Keratinocyte (primary cell): ENCODE measurements at regions not wholly inside any gene's neighbourhood (a gene's known extent, or its start where the extent isn't known, plus 50 kb on each side); places are given as distances from the start of the nearest gene placed in this dataset.

Experiments
- EZH2 ChIP-seq: IDR thresholded peaks from one replicate; pipeline ENCODE4 v1.6.1; 2012; ENCODE audit warnings: inconsistent platforms, mild to moderate bottlenecking, low read length, moderate library complexity
- TF ChIP-seq, protein P1 (sequence below), 3 experiments: IDR thresholded peaks in 1 of 3; conservative IDR thresholded peaks in 1 of 3; optimal IDR thresholded peaks in 1 of 3; 2 replicates in 2 of 3; 3 replicates in 1 of 3; pipeline versions ENCODE3 to v1.5.1; 2011; ENCODE audit warnings: low read length in 3 of 3, mild to moderate bottlenecking in 3 of 3, moderate library complexity in 2 of 3, control low read depth in 1 of 3, inconsistent platforms in 1 of 3; ENCODE audit not compliant: insufficient read depth in 2 of 3; ENCODE audit errors: extremely low read depth in 1 of 3

- TF ChIP-seq EZH2, result no peak
- TF ChIP-seq, protein P1, sequence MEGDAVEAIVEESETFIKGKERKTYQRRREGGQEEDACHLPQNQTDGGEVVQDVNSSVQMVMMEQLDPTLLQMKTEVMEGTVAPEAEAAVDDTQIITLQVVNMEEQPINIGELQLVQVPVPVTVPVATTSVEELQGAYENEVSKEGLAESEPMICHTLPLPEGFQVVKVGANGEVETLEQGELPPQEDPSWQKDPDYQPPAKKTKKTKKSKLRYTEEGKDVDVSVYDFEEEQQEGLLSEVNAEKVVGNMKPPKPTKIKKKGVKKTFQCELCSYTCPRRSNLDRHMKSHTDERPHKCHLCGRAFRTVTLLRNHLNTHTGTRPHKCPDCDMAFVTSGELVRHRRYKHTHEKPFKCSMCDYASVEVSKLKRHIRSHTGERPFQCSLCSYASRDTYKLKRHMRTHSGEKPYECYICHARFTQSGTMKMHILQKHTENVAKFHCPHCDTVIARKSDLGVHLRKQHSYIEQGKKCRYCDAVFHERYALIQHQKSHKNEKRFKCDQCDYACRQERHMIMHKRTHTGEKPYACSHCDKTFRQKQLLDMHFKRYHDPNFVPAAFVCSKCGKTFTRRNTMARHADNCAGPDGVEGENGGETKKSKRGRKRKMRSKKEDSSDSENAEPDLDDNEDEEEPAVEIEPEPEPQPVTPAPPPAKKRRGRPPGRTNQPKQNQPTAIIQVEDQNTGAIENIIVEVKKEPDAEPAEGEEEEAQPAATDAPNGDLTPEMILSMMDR (optimal IDR thresholded peaks at IDR 0.05 in 1 of 3, IDR thresholded peaks at IDR 0.05 in 1 of 3, conservative IDR thresholded peaks at IDR 0.05 in 1 of 3; ENCODE audit: extremely low read depth in 1 of 3, insufficient read depth in 2 of 3, low read length in 3 of 3), result no peak
These were observed 168.8 kb downstream of the KATNAL1 start for GRCh38 chr13:30138511-30138910.
